Natural killer cell (primary cell): ENCODE measurements at regions not wholly inside any gene's neighbourhood (a gene's known extent, or its start where the extent isn't known, plus 50 kb on each side); places are given as distances from the start of the nearest gene placed in this dataset.

Source experiments
- ATAC-seq, 3 donors: fragments of 150-1000 bp in 2 of 3; fragments of 200-7000 bp in 1 of 3; cut with Tn5 transposase; 1 replicate in 1 of 3; 2 replicates in 2 of 3; pipeline ENCODE4 v1.10.0; 2021; ENCODE audit warnings: mild to moderate bottlenecking in 2 of 3, moderate library complexity in 2 of 3
- DNase-seq, 2 donors: peaks; one replicate each; pipeline versions ENCODE4 v3.0.0 to v3.0.0-alpha.2; 2013 to 2021; ENCODE audit warnings: mixed read lengths in 1 of 2
- H3K27ac ChIP-seq: one replicate; pipeline ENCODE4 v1.5.1; 2013; ENCODE audit warnings: mild to moderate bottlenecking, low read length
- H3K27me3 ChIP-seq: one replicate; pipeline ENCODE4 v1.6.1; 2013; ENCODE audit warnings: low read length; ENCODE audit not compliant: control insufficient read depth, insufficient read depth
- H3K36me3 ChIP-seq: one replicate; pipeline ENCODE4 v1.6.1; 2013; ENCODE audit warnings: low read length; ENCODE audit not compliant: control insufficient read depth, insufficient read depth
- H3K4me1 ChIP-seq: one replicate; pipeline ENCODE4 v1.6.1; 2013; ENCODE audit warnings: low read length; ENCODE audit not compliant: control insufficient read depth, insufficient read depth
- H3K4me3 ChIP-seq: one replicate; pipeline ENCODE4 v1.5.1; 2013; ENCODE audit warnings: low read length
- H3K9me3 ChIP-seq: one replicate; pipeline ENCODE4 v1.6.1; 2013; ENCODE audit warnings: low read length; ENCODE audit not compliant: control insufficient read depth, insufficient read depth
- H3K27ac Mint-ChIP-seq, 2 donors: one replicate each; pipeline ENCODE4 v1.8.0; 2022; ENCODE audit warnings: mild to moderate bottlenecking in 2 of 2, mixed read lengths in 2 of 2, moderate library complexity in 1 of 2
- H3K27me3 Mint-ChIP-seq, 2 donors: one replicate each; pipeline ENCODE4 v1.8.0; 2022; ENCODE audit warnings: low read depth in 2 of 2, mixed read lengths in 2 of 2
- H3K36me3 Mint-ChIP-seq: one replicate; pipeline ENCODE4 v1.8.0; 2022; ENCODE audit warnings: mixed read lengths
- H3K4me1 Mint-ChIP-seq, 2 donors: one replicate each; pipeline ENCODE4 v1.8.0; 2022; ENCODE audit warnings: mixed read lengths in 2 of 2
- H3K4me3 Mint-ChIP-seq: one replicate; pipeline ENCODE4 v1.8.0; 2022; ENCODE audit warnings: mild to moderate bottlenecking, moderate library complexity, mixed read lengths
- H3K9me3 Mint-ChIP-seq, 2 donors: one replicate each; pipeline ENCODE4 v1.8.0; 2022; ENCODE audit warnings: mixed read lengths in 2 of 2
- CTCF ChIP-seq: fragments of 200-600 bp; IDR thresholded peaks from one replicate; pipeline ENCODE4 v1.8.0; 2022; ENCODE audit warnings: antibody characterized with exemption
- WGBS: methylation state at CpG from one replicate; pipeline ENCODE4 v1.1.7; 2013; ENCODE audit warnings: missing lambda C conversion rate; ENCODE audit not compliant: insufficient coverage; 5-methylcytosine and 5-hydroxymethylcytosine counted together
- intact Hi-C: fragments of 100-400 bp; cut with micrococcal nuclease; formaldehyde crosslinking; loops from one replicate; pipeline ENCODE4 v1.14.2; 2022

DNA sequence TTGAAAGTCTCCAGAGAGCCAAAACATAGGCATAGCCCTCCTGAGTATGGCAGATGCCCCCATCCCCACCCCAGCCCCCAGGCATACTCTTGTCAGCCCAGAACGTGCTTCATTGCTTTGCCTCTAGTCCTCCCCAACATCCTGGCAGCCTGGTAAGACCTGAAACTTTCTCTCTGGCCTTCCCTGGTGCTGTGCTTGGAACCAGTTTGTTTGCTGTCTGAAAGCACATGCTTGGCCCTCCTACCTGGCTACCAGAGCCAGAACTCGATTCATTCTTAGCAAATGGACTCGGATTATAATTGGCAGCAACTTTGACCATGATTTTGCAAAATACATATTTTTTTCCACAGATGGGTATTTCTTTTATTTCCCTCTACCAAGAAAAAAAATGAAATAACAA, 248.1 kb downstream of the USP46 start:
- intact Hi-C loops = no loop called here
- no peaks in the 10 kb centered on the region for H3K36me3 Mint-ChIP-seq
- no peaks in the 10 kb centered on the region for H3K4me1 Mint-ChIP-seq
- H3K27me3 Mint-ChIP-seq = no peaks in the 10 kb centered on the region
- no peak overlapping the region for H3K4me3 Mint-ChIP-seq
- TF ChIP-seq CTCF = no peak
- no peak overlapping the region for H3K27ac Mint-ChIP-seq
- ATAC-seq = no peak
- Histone ChIP-seq H3K9me3 (no peaks in the 10 kb centered on the region), H3K27me3 (no peaks in the 10 kb centered on the region), H3K36me3 (no peaks in the 10 kb centered on the region), H3K4me3 (no peak overlapping the region), H3K27ac (no peak overlapping the region), H3K4me1 (no peaks in the 10 kb centered on the region)
- peaks cover 6 to 9% of the 10 kb centered on the region in 2 donors for H3K9me3 Mint-ChIP-seq
- WGBS = 86% methylated on average over 3 of the region's 3 CpGs
- no peak for DNase-seq

DNA sequence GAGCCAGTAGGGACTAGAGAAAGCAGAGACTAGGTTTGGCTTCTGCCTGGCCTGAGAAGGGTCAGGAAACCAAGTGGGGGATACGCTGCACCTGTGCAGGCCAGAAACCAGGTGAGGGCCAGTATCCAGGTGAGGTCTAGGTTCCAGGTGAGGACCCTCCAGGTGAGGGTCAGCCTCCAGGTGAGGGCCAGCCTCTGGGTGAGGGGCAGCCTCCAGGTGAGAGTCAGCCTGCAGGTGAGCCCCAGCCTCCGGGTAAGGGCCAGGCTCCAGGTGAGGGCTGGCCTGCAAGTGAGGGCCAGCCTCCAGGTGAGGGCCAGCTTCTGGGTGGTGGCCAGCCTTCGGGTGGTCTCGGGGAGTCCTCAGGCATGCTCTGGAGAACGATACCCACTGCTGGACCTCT, 238.8 kb downstream of the USP46 start:
- H3K4me1 ChIP-seq = no peaks in the 10 kb centered on the region
- Mint-ChIP-seq H3K27ac (no peak overlapping the region), H3K36me3 (no peaks in the 10 kb centered on the region), H3K9me3 (peaks cover 6 to 7% of the 10 kb centered on the region in 2 donors), H3K27me3 (no peaks in the 10 kb centered on the region), H3K4me1 (no peaks in the 10 kb centered on the region), H3K4me3 (no peak overlapping the region)
- no peak for TF ChIP-seq CTCF
- DNase-seq (no peak), ATAC-seq (no peak)
- no peaks in the 10 kb centered on the region for H3K9me3 ChIP-seq
- H3K27ac ChIP-seq = no peak overlapping the region
- no peak overlapping the region for H3K4me3 ChIP-seq
- WGBS = 88% methylated on average over 5 of the region's 5 CpGs
- no peaks in the 10 kb centered on the region for H3K36me3 ChIP-seq
- H3K27me3 ChIP-seq = no peaks in the 10 kb centered on the region
- intact Hi-C loops = no loop called here

- Mint-ChIP-seq H3K4me1 (no peaks in the 10 kb centered on the region), H3K27me3 (no peaks in the 10 kb centered on the region), H3K36me3 (no peaks in the 10 kb centered on the region), H3K9me3 (peaks cover 6% of the 10 kb centered on the region in 2 donors), H3K4me3 (no peak overlapping the region), H3K27ac (no peak overlapping the region)
- Histone ChIP-seq H3K27ac (no peak overlapping the region), H3K36me3 (no peaks in the 10 kb centered on the region), H3K4me3 (no peak overlapping the region), H3K27me3 (no peaks in the 10 kb centered on the region), H3K9me3 (no peaks in the 10 kb centered on the region), H3K4me1 (no peaks in the 10 kb centered on the region)
- no peak for TF ChIP-seq CTCF
- intact Hi-C loops = no loop called here
- no peak for DNase-seq
- no peak for ATAC-seq
Measured at GRCh38 chr4:52421811-52422213, 237.3 kb downstream of the USP46 start.

DNA sequence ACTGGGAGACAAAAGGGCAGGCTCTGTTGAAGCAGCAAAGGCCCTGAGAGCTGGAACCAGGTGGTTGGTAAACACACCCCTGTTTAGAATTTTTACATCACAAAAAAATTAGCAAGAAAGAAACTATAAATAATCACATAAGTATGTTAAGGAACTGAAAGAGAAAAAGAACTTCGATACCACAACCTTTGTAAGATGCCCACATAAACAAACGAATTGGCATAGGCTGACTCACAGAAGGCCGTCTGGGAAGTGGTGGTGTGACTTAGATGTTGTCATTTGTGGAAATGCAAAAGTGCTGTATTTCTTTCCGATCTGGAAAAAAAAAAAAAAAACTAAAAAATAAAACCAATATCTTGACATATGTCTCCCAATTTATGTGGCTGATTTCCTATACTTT, 235.1 kb downstream of the USP46 start:
- DNase-seq (no peak), ATAC-seq (no peak)
- no peak for TF ChIP-seq CTCF
- H3K4me3 ChIP-seq = no peak overlapping the region
- no peak overlapping the region for H3K27ac ChIP-seq
- no peaks in the 10 kb centered on the region for H3K4me1 Mint-ChIP-seq
- no peaks in the 10 kb centered on the region for H3K36me3 ChIP-seq
- intact Hi-C loops = no loop called here
- peaks cover 3 to 4% of the 10 kb centered on the region in 2 donors for H3K9me3 Mint-ChIP-seq
- no peaks in the 10 kb centered on the region for H3K27me3 Mint-ChIP-seq
- no peaks in the 10 kb centered on the region for H3K9me3 ChIP-seq
- no peak overlapping the region for H3K4me3 Mint-ChIP-seq
- 77% methylated on average over 2 of the region's 4 CpGs for WGBS
- H3K27ac Mint-ChIP-seq = no peak overlapping the region
- no peaks in the 10 kb centered on the region for H3K4me1 ChIP-seq
- H3K27me3 ChIP-seq = no peaks in the 10 kb centered on the region
- no peaks in the 10 kb centered on the region for H3K36me3 Mint-ChIP-seq
